Glutamatergic neuron (in vitro differentiated cells): ENCODE measurements at regions not wholly inside any gene's neighbourhood (a gene's known extent, or its start where the extent isn't known, plus 50 kb on each side); places are given as distances from the start of the nearest gene placed in this dataset.
A peak's percentile ranks its signal among the peaks of the same experiment; 100 is the strongest.

ENCODE experiments used
- DNase-seq: peaks from one replicate; pipeline ENCODE4 v3.0.0; 2022
- H3K27ac Mint-ChIP-seq: one replicate; pipeline ENCODE4 v1.8.0; 2020; ENCODE audit warnings: mild to moderate bottlenecking, mixed read lengths, inconsistent platforms; ENCODE audit not compliant: unreplicated experiment
- H3K27me3 Mint-ChIP-seq: one replicate; pipeline ENCODE4 v1.8.0; 2020; ENCODE audit warnings: mild to moderate bottlenecking, moderate library complexity, mixed read lengths, inconsistent platforms; ENCODE audit not compliant: unreplicated experiment
- H3K36me3 Mint-ChIP-seq: one replicate; pipeline ENCODE4 v1.8.0; 2020; ENCODE audit warnings: mild to moderate bottlenecking, mixed read lengths, inconsistent platforms; ENCODE audit not compliant: unreplicated experiment
- H3K4me1 Mint-ChIP-seq: one replicate; pipeline ENCODE4 v1.8.0; 2020; ENCODE audit warnings: mild to moderate bottlenecking, low read depth, mixed read lengths, inconsistent platforms; ENCODE audit not compliant: unreplicated experiment
- H3K4me3 Mint-ChIP-seq: one replicate; pipeline ENCODE4 v1.8.0; 2020; ENCODE audit warnings: mild to moderate bottlenecking, mixed read lengths, inconsistent platforms; ENCODE audit not compliant: unreplicated experiment
- H3K9me3 Mint-ChIP-seq: one replicate; pipeline ENCODE4 v1.8.0; 2020; ENCODE audit warnings: mild to moderate bottlenecking, moderate library complexity, mixed read lengths, inconsistent platforms; ENCODE audit not compliant: unreplicated experiment
- CTCF ChIP-seq: fragments of 200-600 bp; sonication (generic); IDR thresholded peaks from one replicate; pipeline ENCODE4 v1.5.0; 2021; ENCODE audit not compliant: partially characterized antibody, unreplicated experiment

GRCh38 chr9:96038271-96038670, 162.8 kb downstream of the ERCC6L2 start:
- peaks cover 9% of the 10 kb centered on the region for H3K27me3 Mint-ChIP-seq
- no peak for TF ChIP-seq CTCF
- H3K4me3 Mint-ChIP-seq: no peak overlapping the region
- H3K36me3 Mint-ChIP-seq: peaks cover 35% of the 10 kb centered on the region
- no peaks in the 10 kb centered on the region for H3K4me1 Mint-ChIP-seq
- peaks cover 8% of the 10 kb centered on the region for H3K9me3 Mint-ChIP-seq
- no peak overlapping the region for H3K27ac Mint-ChIP-seq
- DNase-seq: no peak

- no peak for DNase-seq
- Mint-ChIP-seq H3K27ac (no peak overlapping the region), H3K4me1 (peaks cover 3% of the 10 kb centered on the region), H3K4me3 (no peak overlapping the region), H3K9me3 (peaks cover 8% of the 10 kb centered on the region), H3K36me3 (peaks cover 31% of the 10 kb centered on the region), H3K27me3 (peaks cover 9% of the 10 kb centered on the region)
- TF ChIP-seq CTCF: no peak
These were observed 159.1 kb downstream of the ERCC6L2 start for GRCh38 chr9:96034553-96035122.

- no peak for DNase-seq
- Mint-ChIP-seq H3K36me3 (peaks cover 25% of the 10 kb centered on the region), H3K4me3 (no peak overlapping the region), H3K4me1 (peaks cover 3% of the 10 kb centered on the region), H3K27me3 (peaks cover 9% of the 10 kb centered on the region), H3K9me3 (peaks cover 7% of the 10 kb centered on the region), H3K27ac (no peak overlapping the region)
- no peak for TF ChIP-seq CTCF
These were observed 158.4 kb downstream of the ERCC6L2 start for GRCh38 chr9:96033896-96034295.

GRCh38 chr9:96031916-96032534, 156.5 kb downstream of the ERCC6L2 start:
- Mint-ChIP-seq H3K36me3 (peaks cover 6% of the 10 kb centered on the region), H3K27me3 (peaks cover 4% of the 10 kb centered on the region), H3K4me3 (no peak overlapping the region), H3K9me3 (peaks cover 3% of the 10 kb centered on the region), H3K27ac (no peak overlapping the region), H3K4me1 (peaks cover 3% of the 10 kb centered on the region)
- no peak for DNase-seq
- no peak for TF ChIP-seq CTCF

- Mint-ChIP-seq H3K27ac (no peak overlapping the region), H3K4me1 (peaks cover 7% of the 10 kb centered on the region), H3K36me3 (peaks cover 5% of the 10 kb centered on the region), H3K4me3 (no peak overlapping the region), H3K27me3 (peaks cover 4% of the 10 kb centered on the region), H3K9me3 (peaks cover 3% of the 10 kb centered on the region)
- TF ChIP-seq CTCF: no peak
- peak; percentile 37 for DNase-seq
These were observed 155.9 kb downstream of the ERCC6L2 start for GRCh38 chr9:96031366-96031824.
